Lower lobe of right lung (tissue), 2 donors: ENCODE measurements at regions not wholly inside any gene's neighbourhood (a gene's known extent, or its start where the extent isn't known, plus 50 kb on each side); places are given as distances from the start of the nearest gene placed in this dataset.
A peak's percentile ranks its signal among the peaks of the same experiment; 100 is the strongest.

Experiments used
- ATAC-seq, 2 donors: fragments of 200-7000 bp; cut with Tn5 transposase; one replicate each; pipeline ENCODE4 v1.9.1; 2020 to 2022; ENCODE audit warnings: mild to moderate bottlenecking in 2 of 2, moderate library complexity in 2 of 2
- DNase-seq: peaks from one replicate; pipeline ENCODE4 v3.0.0-alpha.2; 2020
- H3K27ac ChIP-seq: fragments of 200-600 bp; one replicate; pipeline ENCODE4 v1.8.0; 2022
- H3K27me3 ChIP-seq: fragments of 200-600 bp; one replicate; pipeline ENCODE4 v1.8.0; 2022; ENCODE audit warnings: low read depth
- H3K36me3 ChIP-seq: fragments of 200-600 bp; one replicate; pipeline ENCODE4 v1.8.0; 2022; ENCODE audit warnings: mild to moderate bottlenecking
- H3K4me1 ChIP-seq: fragments of 200-600 bp; one replicate; pipeline ENCODE4 v1.8.0; 2022
- H3K4me3 ChIP-seq: fragments of 200-600 bp; one replicate; pipeline ENCODE4 v1.8.0; 2022; ENCODE audit warnings: mild to moderate bottlenecking
- H3K9me3 ChIP-seq: fragments of 200-600 bp; one replicate; pipeline ENCODE4 v1.8.0; 2022
- CTCF ChIP-seq: fragments of 200-600 bp; IDR thresholded peaks from one replicate; pipeline ENCODE4 v1.8.0; 2022; ENCODE audit warnings: antibody characterized with exemption, mild to moderate bottlenecking
- intact Hi-C: fragments of 100-400 bp; cut with DNase I; formaldehyde crosslinking; loops from one replicate; pipeline ENCODE4 v1.11.0; 2022
- donor health status: DM: no; HTN: yes; CAD: no; lungs with severe emphysema.

DNA sequence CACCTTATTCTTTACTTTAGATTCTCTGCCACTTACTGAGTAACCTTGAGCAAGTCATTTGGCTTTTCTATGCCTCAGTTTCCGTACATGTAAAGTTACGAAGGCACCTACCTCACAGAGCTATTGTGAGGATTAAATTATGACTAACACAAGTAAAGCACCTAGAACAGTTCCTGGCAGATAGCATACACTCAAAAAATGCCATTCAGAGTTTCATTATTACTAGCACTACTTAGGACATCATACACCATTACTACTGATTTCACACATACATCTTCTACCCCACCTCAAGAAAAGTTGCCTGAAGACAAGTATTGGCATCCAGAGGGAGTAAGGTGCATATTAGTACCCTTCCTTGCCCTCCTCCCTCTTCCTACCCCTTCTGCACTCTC, 107.8 kb downstream of the OGFRL1 start:
- Histone ChIP-seq H3K27me3 (no peaks in the 10 kb centered on the region), H3K4me3 (no peak overlapping the region), H3K4me1 (peaks cover 68% of the 10 kb centered on the region), H3K9me3 (no peaks in the 10 kb centered on the region), H3K36me3 (peaks cover 15% of the 10 kb centered on the region), H3K27ac (no peak overlapping the region)
- ATAC-seq (no peak), DNase-seq (no peak)
- no peak for TF ChIP-seq CTCF
- intact Hi-C loops: no loop called here

DNA sequence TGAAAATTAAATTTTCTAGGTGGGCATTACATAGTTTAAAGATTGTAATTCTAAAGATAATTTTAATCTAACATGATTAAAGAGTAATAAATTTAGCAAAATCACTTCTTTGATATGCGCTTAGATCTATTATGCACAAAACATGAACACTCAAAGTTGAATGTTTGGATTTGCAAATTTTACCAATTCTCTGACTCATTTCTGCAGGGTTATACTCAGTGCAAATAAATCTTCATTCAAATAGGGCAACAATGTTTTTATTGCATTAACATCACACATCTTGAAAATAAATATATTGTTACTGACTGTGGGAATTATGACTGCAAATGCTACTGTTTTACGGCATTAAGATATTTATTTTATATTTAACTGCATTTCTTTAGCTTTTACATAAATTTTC, 110.7 kb downstream of the OGFRL1 start:
- H3K4me3 ChIP-seq: no peak overlapping the region
- ATAC-seq: no peak
- DNase-seq: no peak
- no peak overlapping the region for H3K27ac ChIP-seq
- no peak for TF ChIP-seq CTCF
- intact Hi-C loops: no loop called here
- no peaks in the 10 kb centered on the region for H3K27me3 ChIP-seq
- H3K4me1 ChIP-seq: peaks cover 61% of the 10 kb centered on the region
- peaks cover 15% of the 10 kb centered on the region for H3K36me3 ChIP-seq
- H3K9me3 ChIP-seq: no peaks in the 10 kb centered on the region

DNA sequence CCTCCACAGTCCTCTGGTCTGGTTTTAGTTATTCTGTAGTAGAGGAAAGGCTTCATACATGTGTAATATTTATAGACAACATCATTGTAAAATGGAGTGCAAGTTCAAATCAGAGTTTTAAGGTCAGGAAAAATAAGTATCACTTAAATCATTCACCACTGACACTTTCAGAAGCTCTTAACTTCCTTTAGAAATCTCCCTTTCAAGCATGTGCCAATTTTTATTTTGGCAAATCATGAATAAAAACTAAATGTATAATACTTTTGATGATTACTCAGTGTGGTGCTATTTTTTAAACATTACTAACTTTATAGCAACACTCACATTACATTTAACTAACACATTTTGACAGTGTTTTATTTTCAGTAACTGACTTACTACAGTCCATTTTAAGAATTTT, 112.2 kb downstream of the OGFRL1 start:
- no peak for TF ChIP-seq CTCF

DNA sequence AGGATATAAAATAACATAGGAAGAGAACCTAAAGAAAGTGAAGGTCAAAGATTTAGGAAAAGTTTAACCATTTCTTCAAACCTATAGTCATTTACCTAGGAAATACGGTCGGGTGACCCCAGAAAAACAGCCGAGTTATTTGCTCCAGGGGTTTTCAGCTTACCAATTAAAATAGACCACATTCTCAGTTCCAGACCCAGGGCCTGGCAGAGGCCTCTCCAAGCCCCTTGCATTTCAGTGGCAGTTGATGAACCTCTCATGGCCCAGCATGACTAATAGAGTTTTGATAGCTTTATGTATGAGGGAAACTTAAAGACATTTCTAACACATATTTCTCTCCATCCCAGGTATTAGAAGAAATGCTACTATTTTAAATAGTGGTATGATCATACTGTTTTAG, 113.5 kb downstream of the OGFRL1 start:
- no peak for TF ChIP-seq CTCF
- DNase-seq (no peak), ATAC-seq (no peak)
- Histone ChIP-seq H3K4me1 (peaks cover 47% of the 10 kb centered on the region), H3K9me3 (no peaks in the 10 kb centered on the region), H3K27me3 (no peaks in the 10 kb centered on the region), H3K27ac (no peak overlapping the region), H3K36me3 (peaks cover 12% of the 10 kb centered on the region), H3K4me3 (no peak overlapping the region)
- intact Hi-C loops: no loop called here

More for the DNA sequence above, 112.2 kb downstream of the OGFRL1 start:
- H3K27ac ChIP-seq: no peak overlapping the region
- no peak overlapping the region for H3K4me3 ChIP-seq
- intact Hi-C loops: no loop called here
- ATAC-seq (no peak), DNase-seq (no peak)
- H3K9me3 ChIP-seq: no peaks in the 10 kb centered on the region
- no peaks in the 10 kb centered on the region for H3K27me3 ChIP-seq
- H3K36me3 ChIP-seq: peaks cover 15% of the 10 kb centered on the region
- peaks cover 59% of the 10 kb centered on the region for H3K4me1 ChIP-seq

- H3K4me1 ChIP-seq: peaks cover 47% of the 10 kb centered on the region
Measured at GRCh38 chr6:71403422-71404134, 115.0 kb downstream of the OGFRL1 start.

More at GRCh38 chr6:71403422-71404134, 115.0 kb downstream of the OGFRL1 start:
- H3K27ac ChIP-seq: peak overlapping the region; percentile 59
- H3K36me3 ChIP-seq: peaks cover 5% of the 10 kb centered on the region
- no peaks in the 10 kb centered on the region for H3K27me3 ChIP-seq
- intact Hi-C loops: no loop called here
- no peak overlapping the region for H3K4me3 ChIP-seq
- peak in 1 of 2 donors; percentile 58 for ATAC-seq
- DNase-seq: no peak
- no peak for TF ChIP-seq CTCF
- no peaks in the 10 kb centered on the region for H3K9me3 ChIP-seq
